HG03342 (cell line): ENCODE measurements at regions not wholly inside any gene's neighbourhood (a gene's known extent, or its start where the extent isn't known, plus 50 kb on each side); places are given as distances from the start of the nearest gene placed in this dataset.

Source experiments
- ATAC-seq: cut with Tn5 transposase; IDR thresholded peaks from one replicate; pipeline ENCODE4 v1.9.1; 2021; ENCODE audit warnings: mild to moderate bottlenecking, moderate library complexity; ENCODE audit not compliant: unreplicated experiment

DNA sequence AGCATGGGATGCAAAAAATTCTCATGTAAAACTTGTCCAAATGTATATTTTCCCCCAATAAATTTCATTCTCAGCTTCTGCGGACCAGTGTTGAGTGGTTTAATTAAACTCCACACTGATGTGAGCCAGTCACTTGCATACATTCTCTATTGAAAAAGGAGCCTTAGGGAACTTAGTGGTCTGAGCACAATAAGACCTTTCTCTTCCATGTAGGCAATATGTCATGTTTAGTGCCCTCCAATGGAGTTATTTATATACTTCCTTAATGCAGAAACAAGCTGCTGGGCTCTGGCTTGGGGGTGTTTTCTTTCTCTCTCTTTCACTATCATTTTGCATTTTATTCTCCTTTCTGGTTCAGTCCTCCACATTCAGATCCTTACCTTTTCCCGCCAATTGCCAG is 196.9 kb downstream of the ANAPC10 start:
- ATAC-seq: no peak

DNA sequence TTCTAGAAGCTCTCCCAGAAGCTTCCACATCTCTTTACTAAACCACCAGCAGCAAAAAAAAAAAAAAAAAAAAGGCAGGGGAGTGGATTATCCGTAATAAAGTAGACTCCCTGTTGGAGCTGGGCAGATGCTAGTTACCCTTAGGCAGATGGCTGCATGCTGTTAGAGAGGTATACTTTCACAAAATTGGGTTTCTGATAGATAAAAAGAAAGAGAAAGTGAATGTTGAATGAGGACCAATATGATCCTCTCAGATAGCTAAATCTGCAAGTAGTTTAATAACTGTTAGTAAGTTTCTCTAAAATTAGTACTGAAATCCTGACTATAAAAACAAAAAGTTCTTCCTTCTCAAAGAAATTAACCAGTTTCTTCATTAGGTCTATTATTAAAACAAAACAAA is 195.4 kb downstream of the ANAPC10 start:
- ATAC-seq: peak; percentile 41

DNA sequence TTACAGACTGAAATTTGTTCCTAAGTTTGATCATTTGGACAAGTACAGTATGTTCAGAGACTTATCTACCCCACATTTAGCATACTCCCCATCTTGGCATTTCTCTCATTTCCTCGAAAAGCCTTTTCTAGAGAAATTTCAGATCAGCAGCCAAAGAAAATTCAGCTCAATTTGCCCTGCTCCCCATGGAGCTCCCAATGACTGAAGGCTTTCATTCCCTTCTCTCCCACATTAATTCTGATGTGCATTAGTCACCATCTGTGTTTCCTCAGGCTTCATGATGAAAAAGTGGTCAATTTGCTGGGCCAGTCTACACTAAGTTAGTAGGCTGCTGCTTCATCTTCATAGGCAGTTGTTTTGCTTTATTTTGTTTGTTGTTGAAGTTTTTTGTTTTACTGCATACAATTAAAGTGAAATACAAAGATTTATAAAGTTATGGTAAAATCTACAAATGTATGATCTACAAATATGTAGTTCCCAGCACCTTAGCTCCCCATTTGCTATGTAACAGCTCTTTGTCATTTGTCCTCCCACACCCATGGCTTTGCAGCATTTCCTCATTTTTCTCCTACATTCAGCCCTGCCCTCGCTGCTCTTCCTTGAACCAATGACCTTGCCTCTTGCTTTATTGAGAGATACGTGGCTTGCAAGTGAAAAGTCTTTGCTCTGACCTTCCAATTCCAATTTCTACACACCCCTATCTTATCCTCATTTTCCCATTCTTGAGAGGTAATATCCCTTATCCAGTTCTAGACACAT is 193.9 kb downstream of the ANAPC10 start:
- no peak for ATAC-seq

DNA sequence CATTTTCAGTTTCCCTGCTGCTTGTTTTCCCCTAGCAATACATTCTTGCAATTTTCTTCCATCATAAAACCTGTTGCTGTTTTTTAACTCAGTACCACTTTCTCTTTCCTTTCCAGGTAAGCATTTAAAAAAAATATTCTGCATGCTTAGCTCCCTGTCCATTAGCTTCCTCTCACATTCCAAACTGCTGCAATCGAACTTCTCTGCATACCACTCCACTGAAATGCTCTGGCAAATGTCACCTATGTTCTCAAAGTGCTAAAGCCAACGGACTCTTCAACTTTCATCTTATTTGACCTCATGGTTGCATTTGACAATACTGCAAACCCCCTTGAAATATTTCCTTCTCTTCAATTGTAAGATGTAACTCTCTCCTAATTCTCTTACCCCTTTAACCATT is 192.7 kb downstream of the ANAPC10 start:
- ATAC-seq: no peak

DNA sequence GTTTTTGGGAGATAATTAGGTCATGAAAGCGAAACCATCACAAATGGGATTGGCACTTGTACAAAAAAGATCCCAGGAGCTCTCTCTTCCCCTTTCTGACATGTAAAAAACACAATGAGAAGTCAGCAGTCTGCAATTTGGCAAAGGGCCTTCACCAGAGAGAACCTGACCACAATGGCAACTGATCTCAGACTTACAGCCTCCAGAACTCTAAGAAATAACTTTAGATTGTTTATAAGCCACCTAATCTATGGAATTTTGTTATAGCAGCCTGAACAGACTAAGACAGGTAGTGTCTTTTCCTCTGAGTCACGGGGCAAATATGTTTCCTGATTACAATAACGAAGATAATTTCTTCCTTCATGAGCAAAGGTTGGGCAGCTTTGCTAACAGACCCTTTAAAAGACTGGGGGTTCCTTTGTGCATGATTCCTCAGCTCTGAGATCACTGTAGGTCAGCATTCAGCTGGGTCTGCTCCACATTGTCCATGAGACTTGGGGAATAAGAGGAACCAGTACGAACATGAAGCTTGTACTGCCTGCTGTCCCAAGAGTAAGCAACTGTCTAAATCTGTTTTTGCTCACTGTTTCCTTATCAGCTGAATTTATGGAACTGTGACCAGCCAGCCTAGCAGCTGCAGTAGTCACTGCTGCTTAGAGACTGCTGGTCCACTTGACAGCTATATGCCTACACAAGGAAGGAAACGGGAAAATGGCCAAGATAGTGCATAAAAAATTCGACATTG is 191.6 kb downstream of the ANAPC10 start:
- peak; percentile 49 for ATAC-seq

DNA sequence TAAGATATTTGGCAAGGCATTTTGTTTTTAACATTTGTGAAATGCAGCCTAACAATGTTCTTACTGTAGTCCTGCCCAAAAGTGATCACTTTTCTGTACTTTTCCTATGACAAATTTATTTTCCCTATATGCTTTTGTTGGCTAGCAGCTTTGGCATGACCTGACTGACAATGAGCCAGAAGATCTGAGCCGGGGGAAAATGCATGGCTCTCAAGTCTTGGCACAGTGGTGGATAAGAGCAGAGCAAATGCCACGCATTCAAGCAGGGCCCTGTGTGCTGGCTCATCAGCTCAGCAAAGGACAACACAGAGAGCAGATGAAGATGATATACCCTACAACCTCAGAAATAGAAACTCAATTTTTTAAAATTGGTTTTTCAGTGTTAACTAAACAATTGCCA is 187.3 kb downstream of the ANAPC10 start:
- ATAC-seq: no peak
